ENCODE measurements at regions not wholly inside any gene's neighbourhood (a gene's known extent, or its start where the extent isn't known, plus 50 kb on each side); places are given as distances from the start of the nearest gene placed in this dataset.

DNA sequence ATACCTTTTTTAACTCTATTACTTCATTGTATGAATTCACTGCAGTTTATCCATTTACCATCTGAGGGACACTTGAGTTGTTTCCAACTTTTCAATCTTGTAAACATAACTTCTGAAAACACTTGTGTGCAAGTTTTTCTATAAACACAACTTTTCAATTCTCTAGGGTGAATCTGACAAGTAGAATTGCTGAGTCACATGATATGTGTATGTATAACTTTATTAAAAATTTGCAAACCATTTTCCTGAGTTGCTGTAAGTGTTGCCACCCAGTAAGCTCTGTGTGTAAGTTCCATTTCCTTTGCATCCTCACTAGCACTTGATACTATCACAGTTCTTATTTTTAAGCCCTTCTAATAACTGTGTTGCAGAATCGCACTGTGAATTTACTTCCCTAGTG, 1415.6 kb upstream of the ATXN8OS start:
- TF ChIP-seq, protein P1, sequence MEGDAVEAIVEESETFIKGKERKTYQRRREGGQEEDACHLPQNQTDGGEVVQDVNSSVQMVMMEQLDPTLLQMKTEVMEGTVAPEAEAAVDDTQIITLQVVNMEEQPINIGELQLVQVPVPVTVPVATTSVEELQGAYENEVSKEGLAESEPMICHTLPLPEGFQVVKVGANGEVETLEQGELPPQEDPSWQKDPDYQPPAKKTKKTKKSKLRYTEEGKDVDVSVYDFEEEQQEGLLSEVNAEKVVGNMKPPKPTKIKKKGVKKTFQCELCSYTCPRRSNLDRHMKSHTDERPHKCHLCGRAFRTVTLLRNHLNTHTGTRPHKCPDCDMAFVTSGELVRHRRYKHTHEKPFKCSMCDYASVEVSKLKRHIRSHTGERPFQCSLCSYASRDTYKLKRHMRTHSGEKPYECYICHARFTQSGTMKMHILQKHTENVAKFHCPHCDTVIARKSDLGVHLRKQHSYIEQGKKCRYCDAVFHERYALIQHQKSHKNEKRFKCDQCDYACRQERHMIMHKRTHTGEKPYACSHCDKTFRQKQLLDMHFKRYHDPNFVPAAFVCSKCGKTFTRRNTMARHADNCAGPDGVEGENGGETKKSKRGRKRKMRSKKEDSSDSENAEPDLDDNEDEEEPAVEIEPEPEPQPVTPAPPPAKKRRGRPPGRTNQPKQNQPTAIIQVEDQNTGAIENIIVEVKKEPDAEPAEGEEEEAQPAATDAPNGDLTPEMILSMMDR (IDR thresholded peaks at IDR 0.05) = no peak
- TF ChIP-seq POLR2AphosphoS5 (IDR thresholded peaks at IDR 0.05; ENCODE audit: low read depth, low read length) = no peak
- TF ChIP-seq TCF7L2 (IDR thresholded peaks at IDR 0.05; ENCODE audit: low read depth, low read length) = no peak
- TF ChIP-seq, protein P2, sequence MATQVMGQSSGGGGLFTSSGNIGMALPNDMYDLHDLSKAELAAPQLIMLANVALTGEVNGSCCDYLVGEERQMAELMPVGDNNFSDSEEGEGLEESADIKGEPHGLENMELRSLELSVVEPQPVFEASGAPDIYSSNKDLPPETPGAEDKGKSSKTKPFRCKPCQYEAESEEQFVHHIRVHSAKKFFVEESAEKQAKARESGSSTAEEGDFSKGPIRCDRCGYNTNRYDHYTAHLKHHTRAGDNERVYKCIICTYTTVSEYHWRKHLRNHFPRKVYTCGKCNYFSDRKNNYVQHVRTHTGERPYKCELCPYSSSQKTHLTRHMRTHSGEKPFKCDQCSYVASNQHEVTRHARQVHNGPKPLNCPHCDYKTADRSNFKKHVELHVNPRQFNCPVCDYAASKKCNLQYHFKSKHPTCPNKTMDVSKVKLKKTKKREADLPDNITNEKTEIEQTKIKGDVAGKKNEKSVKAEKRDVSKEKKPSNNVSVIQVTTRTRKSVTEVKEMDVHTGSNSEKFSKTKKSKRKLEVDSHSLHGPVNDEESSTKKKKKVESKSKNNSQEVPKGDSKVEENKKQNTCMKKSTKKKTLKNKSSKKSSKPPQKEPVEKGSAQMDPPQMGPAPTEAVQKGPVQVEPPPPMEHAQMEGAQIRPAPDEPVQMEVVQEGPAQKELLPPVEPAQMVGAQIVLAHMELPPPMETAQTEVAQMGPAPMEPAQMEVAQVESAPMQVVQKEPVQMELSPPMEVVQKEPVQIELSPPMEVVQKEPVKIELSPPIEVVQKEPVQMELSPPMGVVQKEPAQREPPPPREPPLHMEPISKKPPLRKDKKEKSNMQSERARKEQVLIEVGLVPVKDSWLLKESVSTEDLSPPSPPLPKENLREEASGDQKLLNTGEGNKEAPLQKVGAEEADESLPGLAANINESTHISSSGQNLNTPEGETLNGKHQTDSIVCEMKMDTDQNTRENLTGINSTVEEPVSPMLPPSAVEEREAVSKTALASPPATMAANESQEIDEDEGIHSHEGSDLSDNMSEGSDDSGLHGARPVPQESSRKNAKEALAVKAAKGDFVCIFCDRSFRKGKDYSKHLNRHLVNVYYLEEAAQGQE (IDR thresholded peaks at IDR 0.05; ENCODE audit: insufficient read depth in 1 of 2, low read depth in 2 of 2, low read length in 1 of 2) = no peak
- no peak for TF ChIP-seq SIN3A (IDR thresholded peaks at IDR 0.05; ENCODE audit: borderline replicate concordance, insufficient read depth, low read depth, low read length)
